Raji (cell line): ENCODE measurements at regions not wholly inside any gene's neighbourhood (a gene's known extent, or its start where the extent isn't known, plus 50 kb on each side); places are given as distances from the start of the nearest gene placed in this dataset.

Experiments used
- POLR2A ChIP-seq: IDR thresholded peaks from 2 replicates; pipeline ENCODE4 v1.6.1; 2011; ENCODE audit warnings: low read depth, low read length, control low read depth; ENCODE audit not compliant: insufficient read depth

- TF ChIP-seq POLR2A: no peak
Observed at GRCh38 chr12:90299121-90299520, 590.5 kb upstream of the ATP2B1 start.

GRCh38 chr12:90298289-90298948, 589.8 kb upstream of the ATP2B1 start:
- TF ChIP-seq POLR2A: no peak

GRCh38 chr12:90295858-90296257, 587.2 kb upstream of the ATP2B1 start:
- no peak for TF ChIP-seq POLR2A

- TF ChIP-seq POLR2A: no peak
Observed at GRCh38 chr12:90292183-90292582, 583.5 kb upstream of the ATP2B1 start.

GRCh38 chr12:90290980-90291975, 582.6 kb upstream of the ATP2B1 start:
- no peak for TF ChIP-seq POLR2A

GRCh38 chr12:90287585-90287984, 578.9 kb upstream of the ATP2B1 start:
- no peak for TF ChIP-seq POLR2A

DNA sequence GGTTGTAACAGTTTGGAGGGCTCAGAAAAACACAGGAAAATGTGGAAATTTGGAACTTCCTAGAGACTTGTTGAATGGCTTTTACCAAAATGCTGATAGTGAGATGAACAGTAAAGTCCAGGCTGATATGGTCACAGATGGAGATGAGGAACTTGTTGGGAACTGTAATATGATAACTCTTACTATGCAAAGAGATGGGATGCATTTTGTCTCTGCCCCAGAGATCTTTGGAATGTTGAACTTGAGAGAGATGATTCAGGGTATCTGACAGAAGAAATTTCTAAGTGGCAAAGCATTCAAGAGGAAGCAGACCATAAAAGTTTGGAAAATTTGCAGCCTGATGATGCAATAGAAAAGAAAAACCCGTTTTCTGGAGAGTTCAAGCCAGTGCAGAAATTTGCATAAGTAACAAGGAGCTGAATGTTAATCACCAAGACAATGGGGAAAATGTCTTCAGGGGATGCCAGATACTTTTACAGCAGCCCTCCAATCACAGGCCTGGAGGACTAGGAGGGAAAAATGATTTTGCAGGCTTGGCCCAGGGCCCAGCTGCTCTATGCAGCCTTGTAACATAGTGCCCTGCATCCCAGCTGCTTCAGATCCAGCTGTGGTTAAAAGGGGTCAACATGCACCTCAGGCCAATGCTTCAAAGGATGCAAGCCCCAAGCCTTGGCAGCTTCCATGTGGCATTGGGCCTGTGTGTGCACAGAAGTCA, 572.7 kb upstream of the ATP2B1 start:
- no peak for TF ChIP-seq POLR2A

DNA sequence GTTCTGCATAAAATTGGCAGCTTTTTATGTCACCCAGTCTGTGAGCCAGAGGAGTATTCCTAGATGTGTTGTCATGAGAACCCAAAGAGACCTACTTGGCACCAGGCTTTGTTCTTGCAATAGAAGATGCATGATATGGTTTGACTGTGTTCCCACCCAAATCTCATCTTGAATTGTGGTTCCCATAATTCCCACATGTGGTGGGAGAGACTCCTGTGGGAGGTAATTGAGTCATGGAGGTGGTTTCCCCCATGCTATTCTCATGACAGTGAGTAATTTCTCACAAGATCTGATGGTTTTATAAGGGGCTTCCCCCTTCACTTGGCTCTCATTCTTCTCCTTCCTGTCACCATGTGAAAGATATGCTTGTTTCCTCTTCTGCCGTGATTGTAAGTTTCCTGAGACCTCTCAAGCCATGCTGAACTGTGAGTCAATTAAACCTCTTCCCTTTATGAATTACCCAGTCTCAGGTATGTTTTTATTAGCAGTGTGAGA, 572.0 kb upstream of the ATP2B1 start:
- no peak for TF ChIP-seq POLR2A

DNA sequence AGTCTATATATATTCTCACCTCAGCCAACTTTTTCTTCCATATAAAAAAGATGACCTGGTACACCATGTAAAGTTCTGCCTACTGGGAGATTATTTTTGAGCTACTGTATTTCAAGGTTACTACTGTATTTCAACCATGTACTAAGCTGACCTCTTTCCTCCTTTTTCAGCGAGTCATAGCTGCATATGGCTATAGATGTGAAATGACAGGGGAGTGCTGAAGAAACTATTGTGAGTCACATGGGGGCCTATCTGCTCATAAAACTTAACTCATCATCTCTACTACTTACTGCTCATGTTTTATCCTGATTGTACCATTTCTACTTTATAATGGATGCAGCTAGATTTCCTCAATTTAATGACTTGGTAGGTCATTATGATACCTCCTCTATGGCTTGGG, 571.4 kb upstream of the ATP2B1 start:
- no peak for TF ChIP-seq POLR2A

GRCh38 chr12:90275088-90275487, 566.5 kb upstream of the ATP2B1 start:
- no peak for TF ChIP-seq POLR2A

GRCh38 chr12:90274407-90274806, 565.8 kb upstream of the ATP2B1 start:
- TF ChIP-seq POLR2A: no peak

DNA sequence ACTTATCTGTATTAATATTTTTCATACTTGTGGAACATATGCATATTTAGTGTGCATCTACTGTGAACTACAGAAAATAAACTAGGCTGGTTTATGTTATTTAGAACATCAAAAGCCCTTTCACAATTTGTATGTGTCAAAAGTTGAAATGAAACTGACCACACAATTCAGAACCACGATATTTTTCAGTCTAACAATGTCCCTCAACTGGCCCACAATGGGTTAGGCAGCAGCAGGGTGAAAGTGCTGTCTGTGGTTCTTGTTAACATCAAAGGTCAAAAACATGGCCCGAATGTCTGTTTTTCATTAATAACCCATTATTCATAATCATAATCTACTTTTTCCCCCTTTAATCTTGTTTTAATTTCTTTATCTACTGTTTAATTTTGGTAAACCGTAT, 559.9 kb upstream of the ATP2B1 start:
- TF ChIP-seq POLR2A: no peak

- no peak for TF ChIP-seq POLR2A
Observed at GRCh38 chr12:90262251-90262650, 553.6 kb upstream of the ATP2B1 start.

- no peak for TF ChIP-seq POLR2A
Observed at GRCh38 chr12:90261283-90261682, 552.6 kb upstream of the ATP2B1 start.

GRCh38 chr12:90260136-90260535, 551.5 kb upstream of the ATP2B1 start:
- no peak for TF ChIP-seq POLR2A

DNA sequence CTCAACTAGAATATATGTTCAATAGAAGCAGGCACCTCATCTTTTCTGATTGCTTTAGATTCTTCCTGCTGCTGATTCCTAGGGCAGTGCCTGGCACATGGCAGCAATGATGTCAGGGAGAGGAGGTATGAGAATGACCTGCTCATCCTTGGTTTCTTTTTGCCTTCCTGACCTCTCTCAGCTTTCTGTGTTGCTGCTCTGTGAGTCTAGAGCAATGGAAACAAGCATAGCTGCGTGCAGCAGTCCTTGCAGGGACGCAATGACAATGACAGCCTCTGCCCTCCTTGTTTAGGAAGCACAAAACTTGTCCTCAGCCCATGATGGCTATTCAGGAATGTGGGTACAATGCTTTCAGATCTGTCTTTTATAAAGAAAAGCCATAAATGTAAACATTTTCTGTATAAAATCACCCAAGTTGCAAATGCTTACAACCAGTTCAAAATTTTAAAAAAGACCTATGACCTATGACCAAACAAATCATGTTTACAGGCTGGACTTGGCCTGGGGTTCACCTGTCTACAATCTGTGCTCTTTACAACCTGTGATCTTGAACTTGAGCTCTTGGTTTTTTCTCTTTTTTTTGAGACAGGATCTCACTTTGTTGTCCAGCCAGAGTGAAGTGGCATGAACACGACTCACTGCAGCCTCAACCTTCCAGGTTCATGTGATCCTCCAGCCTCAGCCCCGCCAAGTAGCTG, 549.4 kb upstream of the ATP2B1 start:
- TF ChIP-seq POLR2A: no peak
